ENCODE measurements at regions not wholly inside any gene's neighbourhood (a gene's known extent, or its start where the extent isn't known, plus 50 kb on each side); places are given as distances from the start of the nearest gene placed in this dataset.

DNA sequence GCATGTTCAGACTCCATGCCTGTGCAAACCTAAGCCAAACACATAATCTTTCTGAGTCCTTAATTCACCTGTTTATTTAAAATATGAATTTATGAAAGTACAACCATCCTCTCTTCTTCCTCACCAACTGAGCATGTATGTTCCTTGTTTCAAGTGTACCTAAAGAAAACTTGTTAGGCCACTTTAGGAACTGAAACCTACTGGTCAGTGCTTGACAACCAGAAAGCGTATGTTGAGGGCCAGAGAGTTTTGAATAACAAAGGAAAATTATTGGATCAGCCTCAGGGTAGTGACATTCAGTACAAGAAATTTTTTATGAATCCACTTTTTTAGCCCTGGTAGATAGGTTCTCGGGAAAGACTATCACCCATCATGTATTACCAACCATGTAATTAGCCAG is 847.6 kb upstream of the CELF4 start:
- TF ChIP-seq CTCF (IDR thresholded peaks at IDR 0.05) (no peak), POLR2A (IDR thresholded peaks at IDR 0.05) (no peak), POLR2AphosphoS5 (IDR thresholded peaks at IDR 0.05) (no peak)
